ENCODE measurements at regions not wholly inside any gene's neighbourhood (a gene's known extent, or its start where the extent isn't known, plus 50 kb on each side); places are given as distances from the start of the nearest gene placed in this dataset.
"Not testable (repeated sequence)": the region's sequence is repeated elsewhere in the genome, so short reads cannot be mapped to it uniquely, and the experiment has no call there.

DNA sequence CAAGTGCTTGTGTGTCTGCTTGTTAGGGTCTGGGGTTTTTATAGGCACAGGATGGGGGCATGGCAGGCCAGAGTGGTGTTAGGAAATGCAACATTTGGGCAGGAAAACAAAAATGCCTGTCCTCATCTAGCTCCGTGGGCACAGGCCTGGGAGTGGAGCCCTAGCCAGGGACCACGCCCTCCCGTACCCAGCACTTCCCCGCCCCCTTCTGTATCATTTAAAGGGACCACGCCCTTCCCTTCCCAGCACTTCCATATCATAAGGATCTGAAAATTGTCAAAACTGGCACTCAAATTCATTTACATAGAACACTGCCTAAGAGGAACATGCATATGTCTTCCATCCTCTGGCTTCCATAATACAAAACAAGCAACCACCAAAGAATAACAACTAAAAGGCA is 185.8 kb downstream of the B3GLCT start:
- DNase-seq (ENCODE audit: low read depth in 4 of 4, low spot score in 2 of 4), result no peak

GRCh38 chr13:31394506-31394905 is 194.7 kb downstream of the B3GLCT start:
- no peak for DNase-seq (ENCODE audit: low read depth in 4 of 4, low spot score in 2 of 4)

GRCh38 chr13:31395090-31395489 is 195.3 kb downstream of the B3GLCT start:
- DNase-seq (ENCODE audit: low read depth in 4 of 4, low spot score in 2 of 4), result no peak

GRCh38 chr13:31399690-31400089 is 199.9 kb downstream of the B3GLCT start:
- DNase-seq (ENCODE audit: low read depth in 4 of 4, low spot score in 2 of 4), result no peak

- DNase-seq (ENCODE audit: low read depth in 4 of 4, low spot score in 2 of 4), result not testable (repeated sequence)
These were observed 203.9 kb downstream of the B3GLCT start for GRCh38 chr13:31403711-31404110.

- DNase-seq (ENCODE audit: low read depth in 4 of 4, low spot score in 2 of 4), result no peak
These were observed 209.2 kb downstream of the B3GLCT start for GRCh38 chr13:31408927-31409326.

DNA sequence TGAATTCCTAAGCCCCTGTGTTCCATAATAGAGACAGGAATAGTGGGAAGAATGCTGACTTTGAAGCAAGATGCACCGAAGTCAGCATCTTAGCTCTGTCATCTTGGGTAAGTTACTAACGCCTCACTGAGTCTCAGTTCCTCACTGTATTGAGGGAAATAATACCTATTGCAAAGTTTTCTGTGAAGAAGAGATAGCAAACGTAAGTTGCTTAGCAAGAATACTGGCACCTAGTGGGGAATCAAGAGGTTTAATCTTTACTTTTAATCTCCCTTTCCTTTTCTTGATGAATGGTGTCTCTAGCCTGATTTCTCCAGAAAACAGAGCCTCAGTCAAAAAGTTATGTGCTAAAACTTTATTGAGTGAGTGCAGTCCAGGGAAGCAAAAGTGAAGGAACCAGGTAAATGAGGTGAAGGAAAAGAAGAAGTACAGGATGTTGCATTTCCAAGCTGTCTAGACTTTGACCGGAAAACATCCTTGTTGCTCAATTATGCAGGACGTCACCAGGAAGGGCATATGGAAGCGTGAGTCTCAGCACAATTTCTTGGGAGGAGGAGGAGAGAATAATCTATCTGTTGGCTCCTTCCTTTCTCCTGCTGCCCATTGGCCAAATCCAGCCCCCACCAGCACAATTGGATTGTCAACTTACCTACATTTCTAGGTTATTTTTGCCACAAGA is 210.0 kb downstream of the B3GLCT start:
- DNase-seq (ENCODE audit: low read depth in 4 of 4, low spot score in 2 of 4), result no peak

DNA sequence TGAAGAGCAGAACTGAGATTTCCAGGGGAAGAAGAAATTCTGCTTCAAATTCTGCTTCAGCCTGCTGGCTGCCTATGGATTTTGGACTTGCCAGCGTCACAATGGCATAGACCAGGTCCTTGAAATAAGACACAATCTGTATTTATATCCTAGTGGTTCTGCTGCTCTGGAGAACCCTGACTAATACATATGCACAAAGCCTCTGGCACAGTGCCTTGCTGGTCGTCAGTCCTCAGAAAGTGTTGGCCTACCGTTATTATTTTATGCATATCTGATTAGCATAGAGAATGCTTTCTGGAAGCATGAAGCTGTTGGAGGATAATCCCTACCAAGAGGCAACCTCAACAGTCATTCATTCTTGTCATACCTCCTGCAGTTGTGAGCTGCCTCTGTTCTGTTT is 213.7 kb downstream of the B3GLCT start:
- no peak for DNase-seq (ENCODE audit: low read depth in 4 of 4, low spot score in 2 of 4)

- DNase-seq (ENCODE audit: low read depth in 4 of 4, low spot score in 2 of 4), result no peak
These were observed 216.3 kb downstream of the B3GLCT start for GRCh38 chr13:31416066-31416465.

DNA sequence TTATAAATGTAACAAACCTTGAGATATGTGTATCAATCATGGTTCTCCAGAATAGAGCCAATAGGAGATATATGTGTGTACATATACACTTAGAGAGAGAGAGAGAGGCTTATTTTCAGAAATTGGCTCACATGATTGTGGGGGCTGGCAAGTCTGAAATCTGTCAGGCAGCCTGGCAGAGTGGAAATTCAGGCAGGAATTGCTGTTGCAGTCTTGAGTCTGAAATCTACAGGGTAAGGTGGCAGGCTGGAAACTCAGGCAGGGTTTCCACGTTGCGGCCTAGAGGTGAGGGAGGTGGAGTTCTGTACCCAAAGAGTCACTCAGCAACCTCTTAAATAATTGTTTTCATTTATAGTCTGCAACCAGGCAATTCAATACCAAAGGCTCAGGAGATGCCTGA is 218.4 kb downstream of the B3GLCT start:
- DNase-seq (ENCODE audit: low read depth in 4 of 4, low spot score in 2 of 4), result no peak

DNA sequence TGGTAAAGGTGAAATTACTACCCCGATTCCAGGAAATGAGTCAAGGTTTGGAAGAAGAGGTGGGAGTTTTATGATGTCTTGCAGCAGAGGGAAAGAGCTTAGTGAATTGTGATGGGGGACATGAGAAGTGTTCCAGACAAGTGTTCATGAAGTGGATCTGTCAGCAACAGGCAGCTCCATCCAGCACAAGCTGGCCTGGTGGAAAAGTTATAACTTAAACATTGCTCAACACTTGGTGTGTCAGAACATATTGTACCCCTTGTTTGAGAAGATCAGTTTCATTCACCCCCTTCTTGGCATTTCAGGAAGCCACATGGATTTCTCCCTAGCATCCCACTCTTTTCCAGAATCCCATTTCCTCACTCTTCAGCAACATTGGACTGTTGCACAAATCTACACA is 222.0 kb downstream of the B3GLCT start:
- DNase-seq (ENCODE audit: low read depth in 4 of 4, low spot score in 2 of 4), result no peak

- no peak for DNase-seq (ENCODE audit: low read depth in 4 of 4, low spot score in 2 of 4)
These were observed 224.5 kb downstream of the B3GLCT start for GRCh38 chr13:31424130-31424729.

- no peak for DNase-seq (ENCODE audit: low read depth in 4 of 4, low spot score in 2 of 4)
These were observed 226.6 kb downstream of the B3GLCT start for GRCh38 chr13:31426395-31426794.

- DNase-seq (ENCODE audit: low read depth in 4 of 4, low spot score in 2 of 4), result peak in 1 of 4 donors; percentile 45
These were observed 227.7 kb downstream of the B3GLCT start for GRCh38 chr13:31427151-31428100.

- no peak for DNase-seq (ENCODE audit: low read depth in 4 of 4, low spot score in 2 of 4)
These were observed 232.0 kb downstream of the B3GLCT start for GRCh38 chr13:31431722-31432137.

GRCh38 chr13:31433207-31433606 is 233.4 kb downstream of the B3GLCT start:
- no peak for DNase-seq (ENCODE audit: low read depth in 4 of 4, low spot score in 2 of 4)

GRCh38 chr13:31433746-31434145 is 234.0 kb downstream of the B3GLCT start:
- no peak for DNase-seq (ENCODE audit: low read depth in 4 of 4, low spot score in 2 of 4)

DNA sequence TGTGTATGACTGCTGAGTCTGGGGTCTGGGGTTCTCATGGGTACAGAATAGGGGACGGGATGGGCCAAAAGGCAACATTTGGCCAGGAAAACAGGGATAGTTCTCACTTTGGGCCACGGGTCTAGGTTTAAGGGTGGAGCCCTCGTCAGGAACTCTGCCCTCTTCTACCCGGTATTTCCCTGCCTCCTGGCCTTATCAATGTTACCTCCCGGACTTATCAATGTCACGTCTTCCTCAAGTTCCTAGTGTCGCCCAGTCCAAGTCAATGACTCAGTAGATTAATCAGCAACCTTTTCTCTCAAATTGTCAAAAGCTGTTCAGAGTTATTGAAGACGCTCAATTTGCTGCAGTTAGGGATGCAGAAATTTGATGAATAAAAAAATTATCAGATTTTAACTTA is 234.8 kb downstream of the B3GLCT start:
- DNase-seq (ENCODE audit: low read depth in 4 of 4, low spot score in 2 of 4), result no peak

GRCh38 chr13:31435536-31435935 is 235.8 kb downstream of the B3GLCT start:
- DNase-seq (ENCODE audit: low read depth in 4 of 4, low spot score in 2 of 4), result no peak

- DNase-seq (ENCODE audit: low read depth in 4 of 4, low spot score in 2 of 4), result no peak
These were observed 236.7 kb downstream of the B3GLCT start for GRCh38 chr13:31436478-31436877.

DNA sequence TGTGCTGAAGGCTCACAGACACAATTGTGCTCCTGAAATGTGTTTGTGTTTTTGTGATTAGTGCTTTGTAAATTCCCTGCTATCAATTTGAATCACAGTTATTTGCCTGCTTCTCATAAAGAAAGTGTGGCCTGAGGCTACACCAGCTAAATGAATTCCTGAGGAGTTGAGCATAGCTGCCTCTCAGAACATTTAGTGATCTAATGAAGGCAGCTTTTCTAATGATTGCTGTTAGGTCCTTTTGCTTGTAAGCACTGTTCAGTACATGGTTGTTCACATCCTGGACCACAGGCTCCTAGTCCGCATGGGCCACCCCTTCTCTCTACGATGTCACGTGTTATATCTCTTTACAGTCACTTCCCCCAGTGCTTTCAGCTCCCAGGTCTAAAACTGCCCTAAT is 238.2 kb downstream of the B3GLCT start:
- no peak for DNase-seq (ENCODE audit: low read depth in 4 of 4, low spot score in 2 of 4)
